Fibroblast of peridontal ligament (primary cell): ENCODE measurements at regions not wholly inside any gene's neighbourhood (a gene's known extent, or its start where the extent isn't known, plus 50 kb on each side); places are given as distances from the start of the nearest gene placed in this dataset.

Source experiments
- DNase-seq: peaks from one replicate; pipeline ENCODE4 v3.0.0-alpha.2; 2010; ENCODE audit errors: extremely low read depth

DNA sequence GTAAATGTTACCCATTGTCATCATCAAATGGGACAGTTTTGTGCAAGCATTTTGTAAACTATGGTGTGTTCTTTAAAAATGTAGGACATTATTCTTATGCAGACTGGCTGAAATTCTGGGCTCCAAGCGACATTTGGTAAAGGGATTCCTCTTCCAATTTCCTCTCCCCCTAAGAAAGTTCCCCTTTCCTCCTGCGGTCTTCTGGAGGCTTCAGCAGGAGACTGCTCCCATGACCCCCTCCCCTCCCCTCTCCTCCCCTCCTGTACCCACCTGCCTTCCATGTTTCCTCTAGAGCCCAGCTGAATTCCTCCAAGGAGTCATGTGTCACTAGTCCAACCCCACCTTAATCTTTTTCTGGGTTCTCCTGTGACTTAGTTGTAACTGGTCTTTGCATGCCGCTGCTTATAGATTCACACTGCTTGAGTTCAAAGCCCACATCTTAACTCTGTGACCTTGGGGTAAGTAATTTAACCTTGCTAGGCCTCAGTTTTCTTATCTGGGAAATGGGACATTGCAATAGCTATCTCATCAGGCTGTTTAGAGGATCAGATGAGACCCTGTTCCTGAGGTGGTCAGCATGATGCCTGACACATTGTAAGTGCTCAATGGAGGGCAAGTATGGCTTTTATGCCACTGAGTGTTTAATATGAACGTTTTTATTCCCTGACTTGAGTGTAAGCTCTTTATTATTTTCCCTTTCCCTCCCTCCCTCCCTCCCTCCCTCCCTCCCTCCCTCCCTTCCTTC, 69.9 kb upstream of the WDR26 start:
- DNase-seq = no peak

- peak; percentile 51 for DNase-seq
Measured at GRCh38 chr1:224505454-224506093, 71.0 kb upstream of the WDR26 start.

- peak; percentile 61 for DNase-seq
Measured at GRCh38 chr1:224506141-224506814, 71.7 kb upstream of the WDR26 start.

DNA sequence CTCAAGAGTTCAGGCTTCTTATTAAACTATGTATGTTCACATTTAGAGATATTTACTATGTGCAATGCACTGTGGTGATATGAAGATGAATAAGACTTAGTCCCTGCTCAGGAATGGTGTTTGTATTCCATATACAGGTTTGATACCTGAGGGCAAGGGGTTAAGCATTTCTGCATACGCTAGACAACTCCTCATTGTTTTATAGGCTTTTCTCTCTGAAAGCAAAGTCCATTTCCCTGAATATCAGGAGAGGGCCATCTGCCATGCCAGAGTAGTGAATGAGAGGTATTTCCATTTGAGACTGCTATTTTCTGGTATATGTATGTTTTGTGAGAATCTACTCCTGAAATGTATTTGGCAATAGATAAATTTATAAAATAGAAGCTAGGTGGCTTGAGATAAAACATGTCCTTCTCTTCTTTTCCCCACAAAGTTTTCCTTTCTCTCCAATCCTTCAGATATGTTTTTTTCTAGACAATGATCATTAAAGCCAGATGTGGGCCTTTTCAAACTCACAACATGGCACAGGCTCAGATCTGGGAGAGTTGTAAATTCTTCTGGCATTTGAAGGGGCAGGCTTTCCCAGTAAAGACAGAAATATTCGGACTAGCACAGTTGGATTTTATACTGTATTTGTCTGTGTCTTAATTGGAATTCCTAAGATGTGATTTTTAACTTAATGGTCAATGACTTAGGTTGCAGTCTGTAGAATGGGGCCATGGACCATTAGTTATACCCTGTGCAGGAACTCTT, 73.3 kb upstream of the WDR26 start:
- DNase-seq = peak; percentile 93

- no peak for DNase-seq
Measured at GRCh38 chr1:224509907-224510306, 75.3 kb upstream of the WDR26 start.

DNA sequence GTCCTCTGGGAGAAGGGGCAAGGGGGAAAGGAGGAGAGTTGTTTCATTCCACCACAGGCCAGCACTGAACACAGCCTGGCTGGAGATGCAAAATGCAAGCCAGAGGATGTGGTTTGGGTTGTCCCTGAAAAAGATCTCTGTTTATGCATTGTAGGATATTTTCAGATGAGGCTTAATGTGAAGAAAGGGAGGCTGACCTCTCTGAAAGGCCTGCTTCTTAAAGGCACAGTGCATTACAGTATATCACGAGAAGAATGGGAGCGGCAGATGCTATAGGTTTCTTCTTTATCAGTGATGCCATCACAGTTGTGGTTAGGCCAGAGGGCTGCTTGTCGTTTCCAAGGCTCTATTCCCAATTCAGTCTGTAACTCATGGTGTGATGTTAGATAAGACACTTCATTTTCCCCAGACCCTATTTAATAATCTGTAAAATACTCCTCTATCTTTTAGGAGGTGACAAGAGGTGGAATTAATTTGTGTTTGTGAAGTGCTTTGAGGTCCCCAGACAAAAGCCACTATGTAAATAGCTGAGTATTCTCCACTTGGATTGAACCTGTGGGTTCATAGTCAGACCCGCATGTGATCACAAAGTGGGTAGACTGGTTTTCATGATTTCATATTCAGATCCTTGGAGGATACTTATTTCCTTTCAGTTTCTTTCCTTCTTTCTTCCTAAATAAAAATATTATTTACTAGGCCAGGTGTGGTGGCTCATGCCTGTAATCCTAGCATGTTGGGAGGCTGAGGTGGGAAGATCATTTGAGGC, 76.5 kb upstream of the WDR26 start:
- peak; percentile 87 for DNase-seq

DNA sequence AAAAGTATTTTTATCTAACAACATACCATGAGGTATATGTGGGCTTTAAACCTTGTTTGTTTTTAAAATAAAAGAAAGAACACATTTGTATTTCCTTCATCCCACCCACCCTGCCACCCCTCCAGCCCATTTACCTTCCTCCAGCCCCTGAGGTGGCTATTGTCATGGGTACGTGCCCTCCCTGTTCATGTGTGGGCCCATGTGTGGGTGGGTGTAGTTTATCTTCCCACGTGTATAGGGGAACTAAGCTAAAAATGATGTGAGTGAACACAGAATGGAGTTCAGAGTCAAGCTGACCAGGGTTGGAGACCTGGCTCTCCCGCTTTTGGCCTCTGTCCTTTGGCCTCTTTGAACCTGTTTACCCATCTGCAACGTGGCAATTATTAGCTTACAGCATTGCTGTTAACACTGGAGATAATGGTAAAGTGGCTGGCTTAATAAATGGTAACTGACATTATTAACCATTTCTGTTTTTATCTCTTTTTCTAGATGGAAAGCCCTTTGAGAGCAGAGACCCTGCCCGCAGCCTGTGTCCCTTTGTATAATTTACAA, 78.1 kb upstream of the WDR26 start:
- no peak for DNase-seq

DNA sequence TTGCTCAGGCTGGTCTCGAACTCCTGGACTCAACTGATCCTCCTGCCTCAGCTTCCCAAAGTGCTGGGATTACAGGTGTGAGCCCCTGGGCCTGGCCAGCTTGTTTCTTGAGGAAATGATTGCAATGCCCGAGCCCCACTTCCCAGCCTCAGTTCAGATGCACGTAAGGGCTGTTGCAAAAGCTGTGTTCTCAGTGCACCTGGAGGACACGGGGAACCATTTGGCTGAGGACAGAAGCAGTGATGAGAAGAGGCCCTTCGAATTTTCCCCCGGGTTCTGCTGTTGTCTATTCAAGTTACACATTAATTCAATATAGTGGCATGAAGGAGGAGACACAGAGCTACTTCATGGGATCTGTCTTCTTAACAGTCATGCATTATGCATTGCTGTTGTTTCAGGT, 78.8 kb upstream of the WDR26 start:
- DNase-seq = no peak

DNA sequence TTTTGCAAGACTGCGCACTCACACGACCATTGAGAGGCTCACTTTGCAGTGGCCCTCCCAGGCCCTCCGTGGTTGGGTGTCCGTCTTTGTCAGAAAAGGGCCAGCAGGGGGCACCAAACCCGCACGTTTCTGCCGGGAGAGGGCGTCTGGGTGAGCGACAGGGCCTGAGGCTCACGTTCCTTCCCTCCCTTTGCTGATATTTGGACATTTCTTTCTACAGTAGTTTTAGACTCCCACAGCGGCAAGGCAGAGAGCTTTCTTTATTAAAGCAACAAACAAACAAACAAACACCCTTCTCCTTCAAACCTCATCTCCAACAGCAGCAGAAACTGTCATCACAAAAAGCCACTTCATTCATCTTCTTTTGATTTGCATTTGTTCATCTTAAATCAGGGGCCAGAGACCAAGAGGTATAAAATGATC, 79.2 kb upstream of the WDR26 start:
- peak; percentile 84 for DNase-seq

DNA sequence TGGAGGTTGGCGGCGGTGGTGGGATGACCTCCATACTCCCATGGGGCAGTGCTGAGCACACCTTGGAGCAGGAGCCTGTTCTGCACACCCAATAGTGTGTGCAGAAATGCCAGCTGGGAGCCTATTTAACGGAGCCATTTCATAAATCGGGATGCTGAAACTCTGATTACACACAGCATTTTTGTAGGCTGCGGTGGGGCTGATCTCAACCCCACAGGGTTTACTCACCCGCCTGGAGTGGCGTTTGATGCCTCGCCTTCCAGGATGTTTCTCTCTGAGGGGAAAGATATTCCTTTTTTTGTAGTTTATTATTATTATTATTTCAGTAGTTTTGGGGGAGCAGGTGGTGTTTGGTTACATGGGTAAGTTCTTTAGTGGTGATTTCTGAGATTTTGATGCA, 82.6 kb upstream of the WDR26 start:
- DNase-seq = no peak

GRCh38 chr1:224518528-224518927, 83.9 kb upstream of the WDR26 start:
- DNase-seq = no peak

GRCh38 chr1:224519874-224520273, 85.3 kb upstream of the WDR26 start:
- peak; percentile 64 for DNase-seq

GRCh38 chr1:224520808-224521207, 86.2 kb upstream of the WDR26 start:
- no peak for DNase-seq

GRCh38 chr1:224521904-224522734, 87.5 kb upstream of the WDR26 start:
- DNase-seq = no peak

DNA sequence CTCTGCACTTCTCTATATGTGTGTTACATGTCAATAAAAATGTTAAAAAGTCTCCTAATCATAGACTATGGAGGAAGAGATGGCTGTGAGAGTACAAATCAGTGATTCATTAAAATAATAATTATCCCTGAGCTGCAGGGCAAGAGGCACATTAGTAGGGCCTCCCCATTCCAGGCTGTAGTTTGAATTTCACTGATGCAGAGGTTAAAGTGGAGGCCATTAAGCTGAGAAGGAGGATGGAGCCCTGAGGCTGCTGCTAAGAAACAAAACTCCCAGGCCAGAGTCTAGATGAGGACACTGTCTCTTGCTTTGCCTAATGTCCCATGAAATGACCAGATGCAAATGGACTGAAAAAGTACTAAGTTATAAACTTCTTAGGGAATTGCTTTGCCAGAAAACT, 89.1 kb upstream of the WDR26 start:
- no peak for DNase-seq

DNA sequence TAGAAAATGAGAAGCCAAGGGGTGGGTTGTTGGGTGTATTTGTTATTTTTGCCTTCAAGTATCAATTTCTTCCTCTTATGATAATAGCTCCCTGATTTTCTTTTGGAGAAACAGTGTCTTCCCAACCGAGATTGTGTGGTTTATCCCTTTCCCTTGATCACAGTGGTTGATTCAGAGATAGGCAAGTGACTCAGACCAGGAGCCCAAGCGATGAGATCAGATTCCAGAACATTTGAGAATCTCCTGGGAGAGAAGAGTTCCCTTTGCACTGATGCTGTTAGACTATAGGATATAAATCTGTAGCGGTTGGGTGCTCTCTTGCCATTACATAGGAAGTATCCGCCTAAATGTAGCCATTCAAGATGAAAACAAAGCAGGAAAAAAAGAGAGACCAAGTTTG, 90.1 kb upstream of the WDR26 start:
- DNase-seq = peak; percentile 68

DNA sequence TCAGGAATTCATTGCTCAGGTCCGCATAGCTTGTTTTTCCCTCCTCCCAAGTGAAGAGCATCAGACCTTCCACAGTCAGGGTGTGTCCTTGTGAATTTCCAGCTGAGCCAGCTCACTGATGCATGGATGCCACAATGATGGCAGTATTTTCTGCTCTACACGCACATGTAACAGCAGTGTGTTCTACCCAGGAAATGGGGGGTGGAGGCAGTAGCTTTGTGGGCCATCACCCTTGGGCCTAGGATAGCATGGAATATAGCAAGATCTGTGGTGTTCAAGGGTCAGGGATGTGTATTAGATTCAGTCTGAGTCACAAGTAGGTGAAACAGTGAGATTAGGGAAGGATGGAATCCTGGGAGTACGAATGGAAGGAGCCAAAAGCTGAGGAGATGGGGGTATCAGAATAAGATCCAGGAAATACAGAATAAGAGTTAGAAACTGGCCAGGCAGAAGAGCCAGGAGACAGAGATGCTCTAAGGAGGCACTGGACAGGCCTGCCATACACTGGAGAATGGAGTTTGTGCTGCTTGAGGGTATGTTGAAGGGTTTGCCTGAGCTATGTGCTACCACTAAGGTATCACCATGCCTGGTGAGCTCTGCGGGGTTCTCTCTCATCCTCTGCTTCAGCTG, 90.6 kb upstream of the CNIH3 start:
- DNase-seq = no peak

DNA sequence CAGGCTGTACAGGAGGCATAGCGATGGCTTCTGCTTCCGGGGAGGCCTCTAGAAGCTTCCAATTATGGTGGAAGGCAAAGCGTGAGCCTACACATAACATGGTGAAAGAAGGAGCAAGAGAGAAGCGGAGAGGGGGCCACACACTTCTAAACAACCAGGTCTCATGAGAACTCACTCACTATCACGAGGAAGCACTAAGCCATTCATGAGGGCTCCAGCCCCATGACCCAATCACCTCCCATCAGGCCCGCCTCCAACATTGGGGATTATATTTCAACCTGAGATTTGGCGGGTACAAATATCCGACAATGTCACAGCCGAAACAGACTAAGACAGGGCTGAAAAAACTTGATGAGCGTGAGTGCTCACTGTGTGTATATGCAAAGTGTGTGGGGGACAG, 89.3 kb upstream of the CNIH3 start:
- DNase-seq = no peak

GRCh38 chr1:224528900-224529299, 87.2 kb upstream of the CNIH3 start:
- DNase-seq = peak; percentile 81

DNA sequence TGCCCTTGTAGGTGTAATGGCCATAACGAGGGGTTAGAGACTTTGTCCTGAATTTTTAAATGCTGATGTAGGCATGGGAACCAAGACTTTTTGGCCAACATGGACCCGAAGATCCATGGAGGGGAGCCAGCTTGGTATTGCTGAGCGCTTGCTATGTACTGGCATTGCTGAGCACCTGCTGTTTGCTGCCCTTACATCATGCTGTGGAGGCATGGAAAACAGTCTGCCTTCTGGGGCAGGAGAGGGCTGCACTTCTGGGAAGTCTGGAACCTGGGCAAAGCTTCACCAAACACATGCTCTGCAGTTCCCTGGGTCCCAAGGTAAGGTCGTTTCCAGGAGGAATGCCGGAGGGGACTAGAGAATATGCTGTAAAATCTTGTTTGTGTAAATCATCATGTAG, 86.3 kb upstream of the CNIH3 start:
- no peak for DNase-seq
